CD1c-positive myeloid dendritic cell (primary cell): ENCODE measurements at regions not wholly inside any gene's neighbourhood (a gene's known extent, or its start where the extent isn't known, plus 50 kb on each side); places are given as distances from the start of the nearest gene placed in this dataset.

Source experiments
- DNase-seq: peaks from one replicate; pipeline ENCODE4 v3.0.0-alpha.2; 2016; ENCODE audit errors: extremely low spot score

DNA sequence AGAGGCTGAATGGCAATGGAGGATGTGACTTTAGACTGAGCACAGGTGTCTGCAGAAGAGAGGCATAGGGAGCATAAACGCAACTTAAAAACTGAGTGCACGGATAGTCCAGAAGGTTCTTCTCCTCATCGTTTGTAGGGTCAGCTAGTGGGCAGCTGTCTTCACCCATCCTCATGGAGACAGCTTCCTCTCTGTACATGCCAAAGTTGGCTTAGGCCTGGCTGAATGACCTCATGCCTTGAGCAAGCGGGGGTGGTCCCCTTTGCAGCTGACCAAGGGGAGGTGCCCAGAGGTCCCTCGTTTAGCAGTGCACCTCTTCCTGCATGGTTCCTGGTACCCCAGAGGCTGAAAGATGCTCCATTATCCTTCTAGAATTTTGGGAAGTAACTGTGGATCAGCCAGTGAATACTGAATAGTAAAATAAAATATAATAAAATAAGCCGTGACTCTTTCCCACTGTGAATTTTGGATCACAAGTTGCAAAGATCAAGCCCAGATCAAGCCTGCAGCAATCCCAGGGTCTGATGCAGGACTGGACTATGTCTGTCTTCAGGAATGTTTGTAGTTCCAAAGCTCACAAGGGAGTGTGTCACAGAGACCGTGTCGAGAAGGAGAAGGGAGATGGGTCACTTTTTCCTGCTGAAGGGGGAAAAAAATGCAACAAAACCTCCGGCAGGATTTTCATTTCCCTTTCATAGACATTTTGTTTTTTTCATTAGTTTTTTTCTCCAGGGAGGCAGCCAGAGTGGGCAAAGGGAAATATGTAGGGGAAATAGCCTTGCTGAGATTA lies 295.3 kb upstream of the MKI67 start:
- DNase-seq, result no peak

DNA sequence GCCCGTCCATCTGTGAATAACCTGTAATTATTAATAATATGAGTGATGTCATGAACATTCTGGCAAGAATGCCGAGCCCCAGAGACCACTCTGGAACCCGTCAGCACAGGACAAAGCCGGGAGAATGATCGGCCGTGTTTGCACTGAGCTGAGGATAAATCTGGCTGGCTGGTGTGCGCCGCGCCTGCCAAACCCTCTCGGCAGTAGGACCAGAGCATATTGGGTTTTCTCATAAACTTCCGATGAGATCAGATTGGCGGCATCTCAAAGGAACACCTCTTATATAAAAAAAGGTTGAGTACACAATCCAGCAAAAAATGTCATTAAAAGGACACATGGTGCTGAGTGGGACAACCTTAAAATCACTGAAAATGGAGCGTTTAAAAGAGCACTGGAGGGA lies 296.0 kb upstream of the MKI67 start:
- DNase-seq, result no peak

GRCh38 chr10:128422999-128423398 lies 296.8 kb upstream of the MKI67 start:
- no peak for DNase-seq

- no peak for DNase-seq
Observed at GRCh38 chr10:128429321-128429720, 303.1 kb upstream of the MKI67 start.

- DNase-seq, result no peak
Observed at GRCh38 chr10:128429835-128430513, 303.8 kb upstream of the MKI67 start.

- DNase-seq, result no peak
Observed at GRCh38 chr10:128431083-128431482, 304.9 kb upstream of the MKI67 start.

GRCh38 chr10:128431506-128431905 lies 305.3 kb upstream of the MKI67 start:
- no peak for DNase-seq

GRCh38 chr10:128432011-128432410 lies 305.8 kb upstream of the MKI67 start:
- DNase-seq, result no peak

DNA sequence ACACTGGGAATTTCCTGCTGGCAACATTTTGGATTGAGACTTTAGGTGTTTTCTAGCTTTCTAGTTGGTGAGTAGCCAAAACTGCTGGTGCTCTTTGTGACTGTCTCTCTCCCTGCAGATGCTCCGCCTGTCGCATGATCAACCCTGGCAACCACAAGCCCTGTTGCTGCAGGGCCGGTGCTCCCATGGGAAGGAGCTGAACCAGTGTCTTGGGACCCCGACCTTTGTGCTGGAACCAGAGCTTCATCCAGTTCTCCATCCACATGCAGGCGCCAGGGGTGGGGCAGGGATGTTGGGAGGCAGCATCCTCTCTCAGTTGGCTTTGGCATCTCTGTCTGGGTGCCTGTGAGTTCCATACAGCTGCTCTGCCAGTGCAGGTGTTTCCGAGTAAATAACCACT lies 306.2 kb upstream of the MKI67 start:
- DNase-seq, result no peak

DNA sequence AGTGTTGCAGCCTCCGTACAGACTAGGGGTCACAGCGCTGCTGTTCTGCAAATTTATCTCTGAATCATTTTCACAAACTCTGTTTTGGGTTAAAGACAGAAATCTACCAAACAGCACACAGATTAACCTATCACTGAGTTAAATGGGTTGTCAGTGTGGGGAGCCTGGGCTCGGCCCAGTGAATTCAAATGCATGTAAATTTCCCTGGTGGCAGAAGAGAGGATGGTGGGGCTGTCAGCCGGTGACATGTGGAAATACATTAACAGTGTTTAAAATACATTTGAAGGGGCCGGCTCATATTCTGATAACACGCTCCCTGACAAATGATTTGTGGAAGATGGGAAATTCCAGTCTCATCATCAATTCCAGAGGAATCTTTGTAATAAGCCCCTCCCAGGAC lies 309.6 kb upstream of the MKI67 start:
- no peak for DNase-seq

- no peak for DNase-seq
Observed at GRCh38 chr10:128437786-128438345, 311.6 kb upstream of the MKI67 start.

DNA sequence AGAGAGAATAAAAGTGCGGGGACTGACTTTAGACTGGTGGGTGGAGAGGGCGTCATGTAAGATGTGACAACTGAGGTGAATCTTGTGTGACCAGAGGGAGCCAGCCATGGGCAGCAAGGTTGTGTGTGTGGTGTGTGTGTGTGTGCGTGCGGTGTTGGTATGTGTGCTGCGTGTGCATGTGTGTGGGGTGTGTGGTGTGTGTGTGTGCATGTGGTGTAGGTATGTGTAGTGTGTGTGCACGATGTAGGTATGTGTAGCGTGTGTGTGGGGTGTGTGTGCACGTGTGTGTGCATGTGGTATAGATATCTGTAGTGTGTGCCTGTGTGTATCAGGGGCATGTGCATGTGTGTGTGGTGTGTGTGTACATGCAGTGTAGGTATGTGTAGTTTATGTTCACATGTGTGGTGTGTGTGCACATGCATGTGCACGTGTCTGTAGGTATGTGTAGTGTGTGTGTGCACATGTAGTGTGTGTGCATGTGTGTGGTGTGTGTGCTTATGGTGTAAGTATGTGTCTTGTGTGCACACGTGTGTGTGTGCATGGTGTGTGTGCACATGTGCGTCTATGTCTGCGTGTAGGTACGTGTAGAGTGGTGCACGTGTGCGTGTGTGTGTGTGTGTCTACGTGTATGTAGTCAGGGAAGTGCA lies 312.3 kb upstream of the MKI67 start:
- DNase-seq, result no peak

- DNase-seq, result no peak
Observed at GRCh38 chr10:128440513-128441160, 314.4 kb upstream of the MKI67 start.

DNA sequence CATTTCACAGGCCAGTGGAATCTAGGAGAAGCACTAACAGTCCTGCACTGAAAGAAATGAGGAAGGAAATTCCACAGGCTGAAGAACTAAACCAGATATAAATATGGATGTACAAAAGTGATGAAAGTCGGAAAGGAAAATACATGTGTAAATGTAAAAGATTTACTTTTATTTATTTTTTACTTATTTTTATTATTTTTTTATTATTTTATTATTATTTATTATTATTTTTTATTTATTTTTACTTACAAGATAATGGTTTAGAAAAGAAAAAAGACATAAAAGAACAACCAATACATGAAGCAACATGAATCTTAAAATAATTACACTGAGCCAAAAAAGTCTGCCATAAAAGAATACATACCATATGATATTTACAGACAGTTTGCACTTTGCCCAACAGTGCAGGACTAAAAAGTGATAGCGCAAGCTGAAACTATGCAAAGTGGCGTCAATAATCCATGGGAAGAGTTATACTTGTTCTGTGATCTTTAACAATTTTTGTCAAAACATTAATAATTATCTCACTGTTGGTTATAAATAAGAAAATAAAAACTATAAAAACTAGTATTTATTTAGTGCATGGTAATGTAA lies 317.8 kb upstream of the MKI67 start:
- DNase-seq, result no peak

- DNase-seq, result no peak
Observed at GRCh38 chr10:128448796-128449195, 322.6 kb upstream of the MKI67 start.

GRCh38 chr10:128451879-128452278 lies 325.7 kb upstream of the MKI67 start:
- DNase-seq, result no peak

DNA sequence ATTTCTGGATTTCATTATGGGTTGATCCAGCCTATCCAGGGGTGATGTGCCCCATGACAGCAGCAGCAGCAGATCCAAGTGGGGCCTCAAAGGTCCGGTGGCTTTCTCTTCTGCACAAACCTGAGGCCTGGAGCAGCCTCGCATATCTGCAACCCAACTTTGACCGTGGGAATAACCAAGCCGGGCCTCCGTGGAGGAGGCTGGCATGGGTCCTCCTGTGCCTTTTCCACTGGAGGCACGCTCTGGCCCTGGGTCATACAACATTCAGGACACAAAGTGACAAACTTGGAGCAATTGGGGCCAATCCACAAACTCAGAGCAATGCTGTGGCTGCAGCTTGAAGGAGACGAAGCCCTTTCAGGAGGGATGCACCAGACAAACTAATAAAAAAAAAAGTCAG lies 330.0 kb upstream of the MKI67 start:
- no peak for DNase-seq

GRCh38 chr10:128457136-128457535 lies 330.9 kb upstream of the MKI67 start:
- DNase-seq, result no peak

GRCh38 chr10:128461991-128462390 lies 335.8 kb upstream of the MKI67 start:
- no peak for DNase-seq

DNA sequence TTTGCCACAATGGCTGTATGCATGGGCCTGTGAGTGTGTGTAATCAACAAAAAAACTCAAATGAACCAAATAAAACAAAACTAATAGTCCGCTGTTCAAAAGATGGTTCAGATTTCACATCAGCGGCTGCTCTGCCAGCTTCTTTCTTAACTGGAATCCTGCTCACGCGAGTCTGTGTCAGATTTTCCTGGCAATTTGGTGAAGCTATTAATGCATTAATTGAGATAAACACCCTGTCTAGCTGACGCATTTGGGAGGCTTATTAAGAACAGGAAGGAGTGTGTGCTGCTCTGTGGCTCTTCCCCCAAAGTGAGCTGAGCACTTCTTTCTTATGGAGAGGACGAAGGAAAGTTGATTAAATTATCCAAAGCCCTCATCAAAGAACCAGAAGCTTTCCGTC lies 336.6 kb upstream of the MKI67 start:
- DNase-seq, result no peak

DNA sequence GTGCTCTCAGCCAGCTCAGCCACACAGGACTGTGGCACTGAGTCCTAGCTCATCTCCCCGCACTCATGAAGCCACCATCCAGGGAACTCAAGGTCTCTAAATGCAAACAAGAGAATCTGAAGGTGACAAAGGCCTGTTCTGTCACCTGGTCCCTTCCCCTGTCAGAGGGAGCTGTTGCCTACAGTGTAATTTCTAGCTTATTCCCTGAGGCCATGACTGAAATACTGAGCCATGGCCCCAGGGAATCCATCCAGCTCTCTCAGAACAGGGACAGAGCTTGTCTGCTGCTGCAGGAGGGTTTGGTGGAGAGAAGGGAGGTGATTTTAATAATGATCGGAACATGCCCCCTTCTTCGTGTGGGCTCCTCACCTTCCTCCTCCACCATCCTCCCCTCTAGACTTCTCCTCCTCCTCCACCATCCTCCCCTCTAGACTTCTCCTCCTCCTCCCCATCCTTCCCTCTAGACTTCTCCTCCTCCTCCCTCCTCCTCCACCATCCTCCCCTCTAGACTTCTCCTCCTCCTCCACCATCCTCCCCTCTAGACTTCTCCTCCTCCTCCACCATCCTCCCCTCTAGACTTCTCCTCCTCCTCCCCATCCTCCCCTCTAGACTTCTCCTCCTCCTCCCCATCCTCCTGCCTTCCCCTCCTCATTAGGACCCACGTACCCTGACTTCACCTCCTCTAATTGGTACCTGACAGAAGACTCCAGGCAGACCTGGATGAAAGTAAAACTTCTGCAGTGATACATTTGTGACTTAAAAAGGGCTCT lies 338.0 kb upstream of the MKI67 start:
- DNase-seq, result peak; percentile 9
